OCI-LY1 (cell line): ENCODE measurements at regions not wholly inside any gene's neighbourhood (a gene's known extent, or its start where the extent isn't known, plus 50 kb on each side); places are given as distances from the start of the nearest gene placed in this dataset.

Source experiments
- H2AFZ ChIP-seq: fragments of 200-600 bp; sonication (generic), shearing (Covaris generic); 2 replicates; pipeline ENCODE4 v1.6.0; 2014; ENCODE audit warnings: antibody characterized with exemption, mild to moderate bottlenecking, low read length
- H3F3A ChIP-seq: fragments of 200-600 bp; sonication (generic), shearing (Covaris generic); 2 replicates; pipeline ENCODE4 v1.6.0; 2014; ENCODE audit warnings: mild to moderate bottlenecking, antibody characterized with exemption, low read length, moderate library complexity; ENCODE audit not compliant: insufficient read depth
- H3K27ac ChIP-seq: fragments of 200-600 bp; sonication (generic); 2 replicates; pipeline ENCODE4 v1.5.1; 2014; ENCODE audit warnings: low read length, mixed run types, mild to moderate bottlenecking, low read depth; ENCODE audit not compliant: poor library complexity, severe bottlenecking
- H3K27me3 ChIP-seq: fragments of 200-600 bp; sonication (generic); 2 replicates; pipeline ENCODE4 v1.6.0; 2014; ENCODE audit warnings: antibody characterized with exemption, mild to moderate bottlenecking, low read length, moderate library complexity; ENCODE audit not compliant: insufficient read depth
- H3K36me3 ChIP-seq: fragments of 200-600 bp; sonication (generic); 2 replicates; pipeline ENCODE4 v1.6.1; 2014; ENCODE audit warnings: mild to moderate bottlenecking, antibody characterized with exemption, low read length, moderate library complexity, mixed read lengths; ENCODE audit not compliant: insufficient read depth
- H3K4me1 ChIP-seq: fragments of 200-600 bp; sonication (generic); 2 replicates; pipeline ENCODE4 v1.5.1; 2014; ENCODE audit warnings: mild to moderate bottlenecking, low read length, moderate library complexity; ENCODE audit not compliant: insufficient read depth, severe bottlenecking
- H3K4me2 ChIP-seq: fragments of 200-600 bp; sonication (generic), shearing (Covaris generic); 2 replicates; pipeline ENCODE4 v1.6.1; 2014; ENCODE audit warnings: low read length
- H3K4me3 ChIP-seq: fragments of 200-600 bp; sonication (generic); 2 replicates; pipeline ENCODE4 v1.5.1; 2014; ENCODE audit warnings: low read length, low read depth, mild to moderate bottlenecking, mixed read lengths; ENCODE audit not compliant: poor library complexity, severe bottlenecking
- H3K79me2 ChIP-seq: fragments of 200-600 bp; shearing (Covaris generic); 2 replicates; pipeline ENCODE4 v1.6.1; 2016; ENCODE audit warnings: mixed run types, low read length, mixed read lengths; ENCODE audit not compliant: insufficient read depth
- H3K9ac ChIP-seq: fragments of 200-600 bp; sonication (generic), shearing (Covaris generic); 2 replicates; pipeline ENCODE4 v1.6.1; 2014; ENCODE audit warnings: mild to moderate bottlenecking, low read length, mixed read lengths
- H3K9me2 ChIP-seq: fragments of 200-600 bp; sonication (generic), shearing (Covaris generic); 2 replicates; pipeline ENCODE4 v1.6.1; 2014; ENCODE audit warnings: low read depth, mild to moderate bottlenecking, low read length, mixed read lengths
- H3K9me3 ChIP-seq: fragments of 200-600 bp; shearing (Covaris generic); 2 replicates; pipeline ENCODE4 v1.6.1; 2014; ENCODE audit warnings: low read length, mixed read lengths
- H4K20me1 ChIP-seq: fragments of 200-600 bp; sonication (generic), shearing (Covaris generic); 2 replicates; pipeline ENCODE4 v1.6.0; 2016; ENCODE audit warnings: mild to moderate bottlenecking, low read length; ENCODE audit not compliant: insufficient read depth
- EZH2 ChIP-seq: fragments of 200-600 bp; sonication (generic), shearing (Covaris generic); IDR thresholded peaks from 2 replicates; pipeline ENCODE4 v1.8.0; 2017; ENCODE audit warnings: borderline replicate concordance, mixed run types, mild to moderate bottlenecking, antibody characterized with exemption, low read length, moderate library complexity, mixed read lengths
- TF ChIP-seq, protein P1 (sequence below): fragments of 200-600 bp; sonication (generic), shearing (Covaris generic); IDR thresholded peaks from 2 replicates; pipeline ENCODE4 v1.5.1; 2017; ENCODE audit warnings: mild to moderate bottlenecking, antibody characterized with exemption, low read length, moderate library complexity, mixed read lengths

DNA sequence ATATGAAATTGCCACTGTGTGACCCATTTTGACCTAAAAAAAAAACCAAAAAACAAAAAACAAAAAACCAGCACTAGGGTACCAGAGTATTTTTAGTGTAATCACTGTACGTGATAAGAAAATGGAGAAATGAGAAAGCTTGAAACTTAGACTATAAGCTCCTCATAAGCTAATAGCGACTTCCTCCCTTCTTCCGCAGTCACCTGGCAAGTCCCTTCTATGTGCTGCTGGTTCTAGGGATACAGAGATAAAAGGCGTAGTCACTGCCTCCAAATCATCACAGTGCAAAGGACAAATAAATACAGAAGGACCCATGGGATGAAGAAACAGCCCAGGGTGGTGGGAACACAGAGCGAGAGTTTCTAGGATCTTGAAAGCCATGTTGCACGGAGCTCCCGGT lies 190.3 kb downstream of the TM9SF2 start:
- no peaks in the 10 kb centered on the region for H3F3A ChIP-seq
- no peaks in the 10 kb centered on the region for H4K20me1 ChIP-seq
- no peaks in the 10 kb centered on the region for H3K4me1 ChIP-seq
- no peak overlapping the region for H3K27ac ChIP-seq
- TF ChIP-seq, protein P1, sequence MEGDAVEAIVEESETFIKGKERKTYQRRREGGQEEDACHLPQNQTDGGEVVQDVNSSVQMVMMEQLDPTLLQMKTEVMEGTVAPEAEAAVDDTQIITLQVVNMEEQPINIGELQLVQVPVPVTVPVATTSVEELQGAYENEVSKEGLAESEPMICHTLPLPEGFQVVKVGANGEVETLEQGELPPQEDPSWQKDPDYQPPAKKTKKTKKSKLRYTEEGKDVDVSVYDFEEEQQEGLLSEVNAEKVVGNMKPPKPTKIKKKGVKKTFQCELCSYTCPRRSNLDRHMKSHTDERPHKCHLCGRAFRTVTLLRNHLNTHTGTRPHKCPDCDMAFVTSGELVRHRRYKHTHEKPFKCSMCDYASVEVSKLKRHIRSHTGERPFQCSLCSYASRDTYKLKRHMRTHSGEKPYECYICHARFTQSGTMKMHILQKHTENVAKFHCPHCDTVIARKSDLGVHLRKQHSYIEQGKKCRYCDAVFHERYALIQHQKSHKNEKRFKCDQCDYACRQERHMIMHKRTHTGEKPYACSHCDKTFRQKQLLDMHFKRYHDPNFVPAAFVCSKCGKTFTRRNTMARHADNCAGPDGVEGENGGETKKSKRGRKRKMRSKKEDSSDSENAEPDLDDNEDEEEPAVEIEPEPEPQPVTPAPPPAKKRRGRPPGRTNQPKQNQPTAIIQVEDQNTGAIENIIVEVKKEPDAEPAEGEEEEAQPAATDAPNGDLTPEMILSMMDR, result no peak
- TF ChIP-seq EZH2, result no peak
- no peak overlapping the region for H3K4me3 ChIP-seq
- H3K9me2 ChIP-seq, result no peaks in the 10 kb centered on the region
- no peak overlapping the region for H2AFZ ChIP-seq
- H3K9ac ChIP-seq, result no peak overlapping the region
- H3K4me2 ChIP-seq, result no peak overlapping the region
- no peaks in the 10 kb centered on the region for H3K36me3 ChIP-seq
- H3K27me3 ChIP-seq, result no peaks in the 10 kb centered on the region
- H3K79me2 ChIP-seq, result no peaks in the 10 kb centered on the region
- no peaks in the 10 kb centered on the region for H3K9me3 ChIP-seq

DNA sequence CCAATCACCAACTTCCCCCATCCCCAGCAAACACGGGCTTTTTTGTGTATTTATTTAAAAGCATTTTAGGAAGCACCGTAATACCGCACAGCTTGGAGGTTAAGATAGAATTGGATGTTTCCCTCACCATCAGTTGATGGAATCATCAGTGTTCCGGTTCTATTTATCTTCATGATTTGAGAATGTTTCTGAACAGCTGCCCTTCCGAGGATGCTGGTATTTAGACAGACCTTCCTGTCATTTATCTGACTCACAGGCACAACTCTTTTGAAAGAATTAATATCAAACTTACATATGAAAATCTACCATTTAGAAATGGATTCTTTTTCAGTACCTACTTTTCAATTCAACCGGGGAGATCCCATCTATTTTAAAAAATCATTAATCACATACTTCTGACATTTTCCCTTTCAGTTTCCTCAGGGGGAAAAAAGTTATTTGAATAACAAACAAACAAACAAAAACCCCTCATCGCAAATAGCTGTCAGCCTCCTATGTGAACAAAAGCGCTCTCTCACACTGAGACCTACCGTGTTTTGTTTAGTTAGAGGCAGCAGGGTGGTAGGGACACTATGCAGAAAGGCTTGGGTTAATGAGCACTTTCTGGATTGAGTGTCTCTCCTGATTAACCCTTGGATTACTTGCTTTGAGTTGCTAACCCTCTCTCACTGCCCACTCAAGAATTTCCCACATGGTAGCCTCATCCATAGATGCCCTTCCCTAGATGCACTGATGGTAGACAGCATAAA lies 189.3 kb downstream of the TM9SF2 start:
- H3K27me3 ChIP-seq, result no peaks in the 10 kb centered on the region
- H3K9me2 ChIP-seq, result no peaks in the 10 kb centered on the region
- no peaks in the 10 kb centered on the region for H3K36me3 ChIP-seq
- H3F3A ChIP-seq, result no peaks in the 10 kb centered on the region
- H4K20me1 ChIP-seq, result no peaks in the 10 kb centered on the region
- no peaks in the 10 kb centered on the region for H3K79me2 ChIP-seq
- H3K9me3 ChIP-seq, result no peaks in the 10 kb centered on the region
- no peak overlapping the region for H3K4me3 ChIP-seq
- H3K4me2 ChIP-seq, result no peak overlapping the region
- H3K9ac ChIP-seq, result no peak overlapping the region
- no peaks in the 10 kb centered on the region for H3K4me1 ChIP-seq
- no peak for TF ChIP-seq EZH2
- TF ChIP-seq, protein P1, result no peak
- H3K27ac ChIP-seq, result no peak overlapping the region
- H2AFZ ChIP-seq, result no peak overlapping the region

DNA sequence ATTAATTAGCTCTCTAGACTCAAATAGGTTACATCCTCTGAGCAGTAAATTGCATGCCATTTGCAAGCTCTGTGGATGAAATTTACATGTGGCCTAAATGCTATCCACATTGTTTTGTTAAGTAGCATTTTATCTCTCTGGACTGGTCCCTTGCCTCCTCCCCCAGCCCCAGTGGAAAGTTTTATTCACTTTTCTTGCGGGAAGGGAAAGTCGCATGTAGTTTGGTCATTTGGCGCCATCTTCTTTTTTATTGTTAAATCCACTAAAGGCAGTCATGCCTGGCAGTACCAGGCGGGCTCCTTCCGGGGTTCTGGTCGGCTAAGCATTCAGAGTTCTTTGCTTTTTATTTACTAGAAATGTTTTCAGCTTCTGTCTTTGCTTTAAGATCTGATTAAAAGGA lies 188.7 kb downstream of the TM9SF2 start:
- Histone ChIP-seq H3F3A (no peaks in the 10 kb centered on the region), H3K27me3 (no peaks in the 10 kb centered on the region), H2AFZ (no peak overlapping the region), H3K36me3 (no peaks in the 10 kb centered on the region), H3K27ac (no peak overlapping the region), H3K9me2 (no peaks in the 10 kb centered on the region), H3K4me1 (no peaks in the 10 kb centered on the region), H3K79me2 (no peaks in the 10 kb centered on the region), H3K9me3 (no peaks in the 10 kb centered on the region), H4K20me1 (no peaks in the 10 kb centered on the region), H3K4me3 (no peak overlapping the region), H3K9ac (no peak overlapping the region), H3K4me2 (no peak overlapping the region)
- TF ChIP-seq EZH2, result no peak
- TF ChIP-seq, protein P1, result no peak
